KMS-11 (cell line): ENCODE measurements at regions not wholly inside any gene's neighbourhood (a gene's known extent, or its start where the extent isn't known, plus 50 kb on each side); places are given as distances from the start of the nearest gene placed in this dataset.

Experiments used
- H2AFZ ChIP-seq: fragments of 200-600 bp; sonication (generic); 2 replicates; pipeline ENCODE4 v1.6.1; 2016; ENCODE audit warnings: antibody characterized with exemption, mixed run types, low read depth
- H3K27ac ChIP-seq: fragments of 200-600 bp; sonication (generic); 2 replicates; pipeline ENCODE4 v1.6.1; 2016; ENCODE audit warnings: mild to moderate bottlenecking, mixed run types
- H3K27me3 ChIP-seq: fragments of 200-600 bp; sonication (generic); 2 replicates; pipeline ENCODE4 v1.6.1; 2017; ENCODE audit warnings: mild to moderate bottlenecking, low read depth, mixed run types, moderate library complexity; ENCODE audit not compliant: insufficient read depth
- H3K36me3 ChIP-seq: fragments of 200-600 bp; sonication (generic); 2 replicates; pipeline ENCODE4 v1.6.1; 2017; ENCODE audit warnings: mild to moderate bottlenecking, mixed run types; ENCODE audit not compliant: insufficient read depth
- H3K4me1 ChIP-seq: fragments of 200-600 bp; sonication (generic); 2 replicates; pipeline ENCODE4 v1.6.1; 2016; ENCODE audit warnings: mild to moderate bottlenecking, low read depth, mixed run types; ENCODE audit not compliant: poor library complexity, severe bottlenecking
- H3K4me2 ChIP-seq: fragments of 200-600 bp; sonication (generic); 2 replicates; pipeline ENCODE4 v1.7.0; 2016; ENCODE audit warnings: mild to moderate bottlenecking, mixed run types
- H3K4me3 ChIP-seq: fragments of 200-600 bp; sonication (generic); IDR thresholded peaks from 2 replicates; pipeline ENCODE4 v1.6.1; 2017; ENCODE audit warnings: low read depth, low read length, mixed read lengths; ENCODE audit not compliant: insufficient read depth
- H3K79me2 ChIP-seq: fragments of 200-600 bp; sonication (generic); 2 replicates; pipeline ENCODE4 v1.6.1; 2016; ENCODE audit warnings: low read depth, mixed run types; ENCODE audit not compliant: insufficient read depth
- H3K9ac ChIP-seq: fragments of 200-600 bp; sonication (generic); 2 replicates; pipeline ENCODE4 v1.6.1; 2016; ENCODE audit warnings: mild to moderate bottlenecking, mixed run types
- H4K20me1 ChIP-seq: fragments of 200-600 bp; sonication (generic); 2 replicates; pipeline ENCODE4 v1.6.1; 2016; ENCODE audit warnings: mild to moderate bottlenecking, mixed run types; ENCODE audit not compliant: insufficient read depth
- TF ChIP-seq, protein P1 (sequence below): fragments of 200-600 bp; sonication (generic); conservative IDR thresholded peaks from 2 replicates; pipeline ENCODE4 v1.6.1; 2017; ENCODE audit warnings: low read depth, mild to moderate bottlenecking, antibody characterized with exemption, low read length, moderate library complexity, mixed read lengths

DNA sequence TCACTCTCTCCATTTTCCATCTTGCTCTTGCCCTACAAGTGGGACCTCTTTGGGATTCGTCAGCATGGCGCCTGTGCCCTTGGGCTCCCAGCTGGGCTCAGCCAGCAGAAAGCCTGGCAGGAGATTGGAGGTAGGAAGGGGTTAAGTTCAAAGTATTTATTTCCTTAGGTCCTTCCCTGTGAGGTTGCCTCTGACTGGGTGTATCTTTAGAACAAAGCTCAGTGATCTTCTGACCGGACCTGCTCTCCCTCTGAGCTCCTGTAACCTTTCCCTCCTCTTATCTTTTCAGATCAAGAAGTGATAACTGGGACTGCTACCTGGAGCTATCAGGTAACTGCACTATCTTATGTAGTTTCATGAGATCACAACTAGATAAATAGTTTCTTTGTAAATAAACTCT is 75.8 kb upstream of the ABCD3 start:
- Histone ChIP-seq H3K79me2 (no peaks in the 10 kb centered on the region), H3K4me2 (no peak overlapping the region), H3K27me3 (no peaks in the 10 kb centered on the region), H3K4me3 (no peak overlapping the region), H4K20me1 (no peaks in the 10 kb centered on the region), H2AFZ (no peak overlapping the region), H3K36me3 (no peaks in the 10 kb centered on the region), H3K9ac (no peak overlapping the region), H3K27ac (no peak overlapping the region), H3K4me1 (no peaks in the 10 kb centered on the region)
- TF ChIP-seq, protein P1, sequence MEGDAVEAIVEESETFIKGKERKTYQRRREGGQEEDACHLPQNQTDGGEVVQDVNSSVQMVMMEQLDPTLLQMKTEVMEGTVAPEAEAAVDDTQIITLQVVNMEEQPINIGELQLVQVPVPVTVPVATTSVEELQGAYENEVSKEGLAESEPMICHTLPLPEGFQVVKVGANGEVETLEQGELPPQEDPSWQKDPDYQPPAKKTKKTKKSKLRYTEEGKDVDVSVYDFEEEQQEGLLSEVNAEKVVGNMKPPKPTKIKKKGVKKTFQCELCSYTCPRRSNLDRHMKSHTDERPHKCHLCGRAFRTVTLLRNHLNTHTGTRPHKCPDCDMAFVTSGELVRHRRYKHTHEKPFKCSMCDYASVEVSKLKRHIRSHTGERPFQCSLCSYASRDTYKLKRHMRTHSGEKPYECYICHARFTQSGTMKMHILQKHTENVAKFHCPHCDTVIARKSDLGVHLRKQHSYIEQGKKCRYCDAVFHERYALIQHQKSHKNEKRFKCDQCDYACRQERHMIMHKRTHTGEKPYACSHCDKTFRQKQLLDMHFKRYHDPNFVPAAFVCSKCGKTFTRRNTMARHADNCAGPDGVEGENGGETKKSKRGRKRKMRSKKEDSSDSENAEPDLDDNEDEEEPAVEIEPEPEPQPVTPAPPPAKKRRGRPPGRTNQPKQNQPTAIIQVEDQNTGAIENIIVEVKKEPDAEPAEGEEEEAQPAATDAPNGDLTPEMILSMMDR: no peak

DNA sequence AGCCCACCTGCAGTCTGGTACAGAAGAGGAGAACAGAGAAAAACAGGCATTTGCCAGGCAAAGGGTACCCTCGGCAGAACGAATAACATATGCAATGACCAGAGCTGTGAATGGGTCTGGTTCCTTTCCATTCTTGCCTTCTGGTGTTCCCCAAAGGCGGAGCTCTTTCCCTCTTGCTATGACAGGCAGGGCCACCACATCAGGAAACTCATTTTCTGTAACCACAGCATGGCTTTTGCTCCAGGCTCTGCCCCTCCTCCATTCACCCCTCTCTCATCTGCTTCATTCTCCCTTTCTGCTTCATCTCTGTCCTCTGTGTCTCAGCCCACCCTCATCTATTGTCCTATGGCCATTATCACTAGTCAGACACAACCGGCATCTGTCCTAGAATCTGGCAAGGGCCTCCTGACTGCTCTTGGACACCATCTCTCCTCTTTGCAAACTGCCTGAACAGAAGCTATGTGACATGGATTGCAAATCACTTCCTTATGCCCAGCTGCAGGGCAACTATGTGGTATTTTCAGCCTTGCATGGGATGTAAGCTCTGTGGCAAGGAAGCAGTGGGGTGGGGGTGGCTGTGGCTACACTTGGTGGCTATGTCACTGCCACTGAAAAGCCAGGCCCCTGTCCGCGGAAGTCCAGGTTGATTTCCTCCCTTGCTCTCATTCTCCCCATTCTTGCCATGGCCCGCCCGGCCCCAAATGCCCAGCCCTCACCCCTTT is 78.8 kb upstream of the ABCD3 start:
- no peaks in the 10 kb centered on the region for H4K20me1 ChIP-seq
- H3K36me3 ChIP-seq: no peaks in the 10 kb centered on the region
- H3K27me3 ChIP-seq: no peaks in the 10 kb centered on the region
- no peak overlapping the region for H3K4me3 ChIP-seq
- no peak overlapping the region for H3K9ac ChIP-seq
- TF ChIP-seq, protein P1: no peak
- no peaks in the 10 kb centered on the region for H3K4me1 ChIP-seq
- H3K79me2 ChIP-seq: no peaks in the 10 kb centered on the region
- H3K4me2 ChIP-seq: no peak overlapping the region
- H2AFZ ChIP-seq: no peak overlapping the region
- no peak overlapping the region for H3K27ac ChIP-seq

DNA sequence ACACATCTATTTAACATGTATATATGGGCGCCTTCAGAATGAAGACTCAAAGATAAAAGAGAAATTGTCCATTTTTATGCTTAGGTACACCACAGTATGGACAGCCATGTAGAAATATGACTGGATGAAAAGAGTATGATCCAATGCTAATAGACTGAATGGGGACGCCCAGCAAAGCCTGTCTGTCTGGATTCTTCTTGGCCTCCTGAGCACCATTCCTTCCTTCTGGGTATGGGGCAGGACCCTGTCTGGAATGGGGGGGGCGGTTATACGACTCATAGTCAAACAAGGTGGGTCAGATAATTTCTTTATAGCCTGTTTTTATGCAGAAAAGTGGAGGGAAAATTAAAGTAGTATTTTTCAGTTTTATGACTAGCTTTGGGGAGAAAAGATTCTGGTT is 81.2 kb upstream of the ABCD3 start:
- H3K79me2 ChIP-seq: no peaks in the 10 kb centered on the region
- TF ChIP-seq, protein P1: no peak
- H3K36me3 ChIP-seq: no peaks in the 10 kb centered on the region
- H3K27ac ChIP-seq: no peak overlapping the region
- H4K20me1 ChIP-seq: no peaks in the 10 kb centered on the region
- H3K4me2 ChIP-seq: no peak overlapping the region
- no peak overlapping the region for H2AFZ ChIP-seq
- H3K9ac ChIP-seq: no peak overlapping the region
- H3K4me1 ChIP-seq: no peaks in the 10 kb centered on the region
- H3K27me3 ChIP-seq: no peaks in the 10 kb centered on the region
- H3K4me3 ChIP-seq: no peak overlapping the region

DNA sequence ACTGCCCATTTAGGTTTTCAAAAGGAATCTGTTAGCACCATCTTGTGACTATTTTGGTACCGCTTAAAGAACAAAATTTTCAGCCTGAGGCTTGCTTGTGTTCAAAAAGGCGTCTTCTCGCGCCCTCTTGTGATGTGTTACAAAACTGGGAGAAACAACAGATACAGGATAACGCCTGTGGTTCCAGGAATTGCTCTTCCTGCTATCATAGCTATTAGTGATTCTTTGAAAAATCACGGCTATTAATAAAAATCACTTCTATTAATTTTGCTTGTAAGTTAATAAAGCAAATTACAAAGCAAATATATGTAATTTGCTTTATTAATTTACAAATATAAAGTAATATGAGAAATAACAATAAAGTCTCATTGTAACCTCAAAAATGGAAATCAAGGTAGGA is 82.2 kb upstream of the ABCD3 start:
- Histone ChIP-seq H2AFZ (no peak overlapping the region), H3K9ac (no peak overlapping the region), H3K4me2 (no peak overlapping the region), H3K4me1 (no peaks in the 10 kb centered on the region), H3K27ac (no peak overlapping the region), H3K27me3 (no peaks in the 10 kb centered on the region), H3K79me2 (no peaks in the 10 kb centered on the region), H3K36me3 (no peaks in the 10 kb centered on the region), H4K20me1 (no peaks in the 10 kb centered on the region), H3K4me3 (no peak overlapping the region)
- TF ChIP-seq, protein P1: peak; percentile 67
